ENCODE measurements at regions not wholly inside any gene's neighbourhood (a gene's known extent, or its start where the extent isn't known, plus 50 kb on each side); places are given as distances from the start of the nearest gene placed in this dataset.

- H3K4me3 ChIP-seq: no peak overlapping the region
- in situ Hi-C loops (cut with MboI; ENCODE audit: low sequenced_read_pairs in 4 of 4) (no loop called here), intact Hi-C loops (cut with DNase I; ENCODE audit: low total_unique reads) (no loop called here)
- H3K4me1 ChIP-seq: no peaks in the 10 kb centered on the region
- no peaks in the 10 kb centered on the region for H3K9me3 ChIP-seq
- no peak overlapping the region for H3K27ac ChIP-seq
- DNase-seq: no peak
- no peaks in the 10 kb centered on the region for H3K27me3 ChIP-seq
- no peaks in the 10 kb centered on the region for H3K36me3 ChIP-seq
- no peak for ATAC-seq
- no peak for TF ChIP-seq POLR2A (IDR thresholded peaks at IDR 0.05)
- TF ChIP-seq, protein P1, sequence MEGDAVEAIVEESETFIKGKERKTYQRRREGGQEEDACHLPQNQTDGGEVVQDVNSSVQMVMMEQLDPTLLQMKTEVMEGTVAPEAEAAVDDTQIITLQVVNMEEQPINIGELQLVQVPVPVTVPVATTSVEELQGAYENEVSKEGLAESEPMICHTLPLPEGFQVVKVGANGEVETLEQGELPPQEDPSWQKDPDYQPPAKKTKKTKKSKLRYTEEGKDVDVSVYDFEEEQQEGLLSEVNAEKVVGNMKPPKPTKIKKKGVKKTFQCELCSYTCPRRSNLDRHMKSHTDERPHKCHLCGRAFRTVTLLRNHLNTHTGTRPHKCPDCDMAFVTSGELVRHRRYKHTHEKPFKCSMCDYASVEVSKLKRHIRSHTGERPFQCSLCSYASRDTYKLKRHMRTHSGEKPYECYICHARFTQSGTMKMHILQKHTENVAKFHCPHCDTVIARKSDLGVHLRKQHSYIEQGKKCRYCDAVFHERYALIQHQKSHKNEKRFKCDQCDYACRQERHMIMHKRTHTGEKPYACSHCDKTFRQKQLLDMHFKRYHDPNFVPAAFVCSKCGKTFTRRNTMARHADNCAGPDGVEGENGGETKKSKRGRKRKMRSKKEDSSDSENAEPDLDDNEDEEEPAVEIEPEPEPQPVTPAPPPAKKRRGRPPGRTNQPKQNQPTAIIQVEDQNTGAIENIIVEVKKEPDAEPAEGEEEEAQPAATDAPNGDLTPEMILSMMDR (IDR thresholded peaks at IDR 0.05 in 4 of 5, conservative IDR thresholded peaks at IDR 0.05 in 1 of 5): no peak
These were observed 1570.9 kb upstream of the SLC39A10 start for GRCh38 chr2:194086129-194086528.

- DNase-seq (no peak), ATAC-seq (no peak)
- intact Hi-C loops (cut with DNase I; ENCODE audit: low total_unique reads) (no loop called here), in situ Hi-C loops (cut with MboI; ENCODE audit: low sequenced_read_pairs in 4 of 4) (no loop called here)
- Histone ChIP-seq H3K27me3 (no peaks in the 10 kb centered on the region), H3K27ac (no peak overlapping the region), H3K4me3 (no peak overlapping the region), H3K4me1 (no peaks in the 10 kb centered on the region), H3K9me3 (no peaks in the 10 kb centered on the region), H3K36me3 (no peaks in the 10 kb centered on the region)
- TF ChIP-seq POLR2A (IDR thresholded peaks at IDR 0.05): no peak
- TF ChIP-seq, protein P1 (IDR thresholded peaks at IDR 0.05 in 4 of 5, conservative IDR thresholded peaks at IDR 0.05 in 1 of 5): no peak
These were observed 1577.0 kb upstream of the SLC39A10 start for GRCh38 chr2:194079989-194080388.

- intact Hi-C loops (cut with DNase I; ENCODE audit: low total_unique reads): no loop called here
- no peaks in the 10 kb centered on the region for H3K36me3 ChIP-seq
- ATAC-seq (no peak), DNase-seq (no peak)
- no peaks in the 10 kb centered on the region for H3K27me3 ChIP-seq
- in situ Hi-C loops (cut with MboI; ENCODE audit: low sequenced_read_pairs in 4 of 4): no loop called here
- TF ChIP-seq, protein P1 (IDR thresholded peaks at IDR 0.05 in 4 of 5, conservative IDR thresholded peaks at IDR 0.05 in 1 of 5): no peak
- TF ChIP-seq POLR2A (IDR thresholded peaks at IDR 0.05): no peak
- no peak overlapping the region for H3K27ac ChIP-seq
- no peaks in the 10 kb centered on the region for H3K4me1 ChIP-seq
- no peaks in the 10 kb centered on the region for H3K9me3 ChIP-seq
- H3K4me3 ChIP-seq: no peak overlapping the region
These were observed 1579.7 kb upstream of the SLC39A10 start for GRCh38 chr2:194077366-194077765.

DNA sequence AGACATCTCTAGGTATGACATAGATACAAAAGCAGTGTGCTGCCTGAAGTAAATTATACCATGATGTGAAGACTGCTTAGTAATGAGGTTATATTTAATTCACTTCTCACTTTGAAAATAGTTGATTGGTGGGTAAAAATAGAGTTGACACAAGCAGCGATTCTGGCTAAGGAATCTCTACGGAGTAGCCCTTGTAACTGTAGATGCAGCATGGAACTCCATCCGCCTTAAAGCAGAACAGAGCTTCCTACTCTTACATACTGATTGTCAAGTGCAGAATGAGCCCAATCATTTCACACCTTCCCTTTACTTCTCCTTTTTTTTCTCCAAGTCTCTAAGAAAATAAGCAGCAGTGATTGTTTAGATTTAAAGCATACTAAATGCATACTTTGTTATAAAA is 1594.6 kb upstream of the SLC39A10 start:
- Histone ChIP-seq H3K27me3 (no peaks in the 10 kb centered on the region), H3K36me3 (no peaks in the 10 kb centered on the region), H3K4me1 (peaks cover 0 to 2% of the 10 kb centered on the region in 2 donors), H3K4me3 (no peak overlapping the region), H3K9me3 (no peaks in the 10 kb centered on the region), H3K27ac (no peak overlapping the region)
- no peak for ATAC-seq
- TF ChIP-seq, protein P1 (IDR thresholded peaks at IDR 0.05 in 4 of 5, conservative IDR thresholded peaks at IDR 0.05 in 1 of 5): no peak
- no peak for TF ChIP-seq POLR2A (IDR thresholded peaks at IDR 0.05)
- DNase-seq: no peak
- intact Hi-C loops (cut with DNase I; ENCODE audit: low total_unique reads) (no loop called here), in situ Hi-C loops (cut with MboI; ENCODE audit: low sequenced_read_pairs in 4 of 4) (no loop called here)

DNA sequence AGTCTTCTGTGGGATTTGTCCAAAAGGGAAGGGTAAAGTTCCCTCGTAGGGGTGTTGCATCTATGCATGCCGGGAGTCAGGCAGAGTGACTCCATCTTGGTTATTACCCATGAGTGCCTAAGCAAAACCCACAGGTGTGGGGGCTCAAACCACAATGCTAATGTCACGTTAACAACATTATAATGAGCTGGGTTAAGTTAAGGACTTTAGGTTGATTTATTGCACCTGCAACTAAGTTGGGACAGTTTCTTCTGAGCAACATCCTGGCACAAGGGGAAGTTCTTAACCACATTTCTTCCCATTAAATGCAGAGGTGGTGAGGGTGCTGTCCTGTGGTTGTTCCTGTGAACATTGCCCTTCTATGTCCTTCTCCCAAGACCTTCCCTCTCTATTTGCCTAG is 1596.8 kb upstream of the SLC39A10 start:
- ATAC-seq (no peak), DNase-seq (no peak)
- TF ChIP-seq POLR2A (IDR thresholded peaks at IDR 0.05): no peak
- TF ChIP-seq, protein P1 (IDR thresholded peaks at IDR 0.05 in 4 of 5, conservative IDR thresholded peaks at IDR 0.05 in 1 of 5): no peak
- Histone ChIP-seq H3K9me3 (no peaks in the 10 kb centered on the region), H3K27me3 (no peaks in the 10 kb centered on the region), H3K27ac (no peak overlapping the region), H3K36me3 (no peaks in the 10 kb centered on the region), H3K4me3 (no peak overlapping the region), H3K4me1 (peaks cover 0 to 2% of the 10 kb centered on the region in 2 donors)
- in situ Hi-C loops (cut with MboI; ENCODE audit: low sequenced_read_pairs in 4 of 4): no loop called here
- intact Hi-C loops (cut with DNase I; ENCODE audit: low total_unique reads): no loop called here
